Neural cell (in vitro differentiated cells): ENCODE measurements at regions not wholly inside any gene's neighbourhood (a gene's known extent, or its start where the extent isn't known, plus 50 kb on each side); places are given as distances from the start of the nearest gene placed in this dataset.

Experiments used
- EP300 ChIP-seq: fragments of 450-650 bp; conservative IDR thresholded peaks from 2 replicates; pipeline ENCODE4 v1.6.1; 2014; ENCODE audit warnings: antibody characterized with exemption, mild to moderate bottlenecking, moderate library complexity; ENCODE audit not compliant: poor library complexity, severe bottlenecking
- TF ChIP-seq, protein P1 (sequence below): fragments of 450-650 bp; IDR thresholded peaks from 2 replicates; pipeline ENCODE4 v1.5.1; 2014; ENCODE audit warnings: antibody characterized with exemption, mild to moderate bottlenecking, moderate library complexity; ENCODE audit not compliant: poor library complexity, severe bottlenecking

DNA sequence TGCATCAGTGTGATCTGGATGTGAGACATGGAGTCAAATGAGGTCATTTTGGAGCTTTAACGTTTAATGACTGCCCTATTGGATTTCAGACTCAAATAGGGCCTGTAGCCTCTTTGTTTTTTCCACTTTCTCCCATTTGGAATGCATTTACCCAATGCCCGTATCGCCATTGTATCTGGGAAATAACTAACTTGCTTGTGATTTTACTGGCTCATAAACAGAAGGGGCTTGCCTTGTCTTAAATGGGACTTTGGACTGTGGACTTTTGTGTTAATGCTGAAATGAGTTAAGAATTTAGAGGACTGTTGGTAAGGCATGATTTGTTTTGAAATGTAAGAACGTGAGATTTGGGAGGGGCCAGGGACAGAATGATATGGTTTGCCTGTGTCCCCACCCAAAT, 494.6 kb downstream of the CHSY3 start:
- TF ChIP-seq, protein P1, sequence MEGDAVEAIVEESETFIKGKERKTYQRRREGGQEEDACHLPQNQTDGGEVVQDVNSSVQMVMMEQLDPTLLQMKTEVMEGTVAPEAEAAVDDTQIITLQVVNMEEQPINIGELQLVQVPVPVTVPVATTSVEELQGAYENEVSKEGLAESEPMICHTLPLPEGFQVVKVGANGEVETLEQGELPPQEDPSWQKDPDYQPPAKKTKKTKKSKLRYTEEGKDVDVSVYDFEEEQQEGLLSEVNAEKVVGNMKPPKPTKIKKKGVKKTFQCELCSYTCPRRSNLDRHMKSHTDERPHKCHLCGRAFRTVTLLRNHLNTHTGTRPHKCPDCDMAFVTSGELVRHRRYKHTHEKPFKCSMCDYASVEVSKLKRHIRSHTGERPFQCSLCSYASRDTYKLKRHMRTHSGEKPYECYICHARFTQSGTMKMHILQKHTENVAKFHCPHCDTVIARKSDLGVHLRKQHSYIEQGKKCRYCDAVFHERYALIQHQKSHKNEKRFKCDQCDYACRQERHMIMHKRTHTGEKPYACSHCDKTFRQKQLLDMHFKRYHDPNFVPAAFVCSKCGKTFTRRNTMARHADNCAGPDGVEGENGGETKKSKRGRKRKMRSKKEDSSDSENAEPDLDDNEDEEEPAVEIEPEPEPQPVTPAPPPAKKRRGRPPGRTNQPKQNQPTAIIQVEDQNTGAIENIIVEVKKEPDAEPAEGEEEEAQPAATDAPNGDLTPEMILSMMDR, result no peak
- TF ChIP-seq EP300, result no peak
